ENCODE measurements at regions not wholly inside any gene's neighbourhood (a gene's known extent, or its start where the extent isn't known, plus 50 kb on each side); places are given as distances from the start of the nearest gene placed in this dataset.

DNA sequence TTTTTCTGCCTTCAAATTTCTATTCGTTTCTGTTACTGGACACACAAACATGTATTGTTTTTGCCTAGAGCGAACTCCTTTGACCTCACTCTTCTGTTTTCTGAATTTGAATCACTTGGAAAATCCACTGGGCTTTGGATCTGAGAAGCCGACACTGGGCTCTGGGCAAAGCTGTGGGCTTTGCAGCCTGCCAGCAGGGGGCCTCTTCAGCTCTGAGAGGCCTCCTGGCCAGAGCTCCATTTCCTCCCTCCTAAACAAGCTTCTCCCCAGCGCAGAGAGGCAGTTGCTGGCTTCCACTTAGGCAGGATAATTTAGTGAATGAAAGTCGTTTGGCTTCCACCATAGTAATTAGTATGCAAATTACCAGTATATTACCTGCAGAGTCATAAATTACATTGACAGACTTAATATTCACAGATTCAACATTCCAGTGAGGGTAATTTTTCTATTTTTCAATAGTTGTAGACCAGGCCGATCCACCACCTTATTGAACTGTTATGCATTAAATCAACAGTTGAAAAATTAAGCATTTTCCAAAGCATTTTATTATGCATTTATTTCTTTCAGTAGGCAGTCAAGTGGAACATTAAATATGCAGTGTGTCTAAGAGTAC lies 104.0 kb upstream of the ZNF366 start:
- no peak for TF ChIP-seq EP300 (IDR thresholded peaks at IDR 0.05)
- TF ChIP-seq, protein P1, sequence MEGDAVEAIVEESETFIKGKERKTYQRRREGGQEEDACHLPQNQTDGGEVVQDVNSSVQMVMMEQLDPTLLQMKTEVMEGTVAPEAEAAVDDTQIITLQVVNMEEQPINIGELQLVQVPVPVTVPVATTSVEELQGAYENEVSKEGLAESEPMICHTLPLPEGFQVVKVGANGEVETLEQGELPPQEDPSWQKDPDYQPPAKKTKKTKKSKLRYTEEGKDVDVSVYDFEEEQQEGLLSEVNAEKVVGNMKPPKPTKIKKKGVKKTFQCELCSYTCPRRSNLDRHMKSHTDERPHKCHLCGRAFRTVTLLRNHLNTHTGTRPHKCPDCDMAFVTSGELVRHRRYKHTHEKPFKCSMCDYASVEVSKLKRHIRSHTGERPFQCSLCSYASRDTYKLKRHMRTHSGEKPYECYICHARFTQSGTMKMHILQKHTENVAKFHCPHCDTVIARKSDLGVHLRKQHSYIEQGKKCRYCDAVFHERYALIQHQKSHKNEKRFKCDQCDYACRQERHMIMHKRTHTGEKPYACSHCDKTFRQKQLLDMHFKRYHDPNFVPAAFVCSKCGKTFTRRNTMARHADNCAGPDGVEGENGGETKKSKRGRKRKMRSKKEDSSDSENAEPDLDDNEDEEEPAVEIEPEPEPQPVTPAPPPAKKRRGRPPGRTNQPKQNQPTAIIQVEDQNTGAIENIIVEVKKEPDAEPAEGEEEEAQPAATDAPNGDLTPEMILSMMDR (IDR thresholded peaks at IDR 0.05) = peak; percentile 86 to 93
- TF ChIP-seq POLR2A (IDR thresholded peaks at IDR 0.05) = no peak
- TF ChIP-seq POLR2AphosphoS5 (IDR thresholded peaks at IDR 0.05) = no peak

Measured in suprapubic skin (tissue), 4 donors.